ENCODE measurements at regions not wholly inside any gene's neighbourhood (a gene's known extent, or its start where the extent isn't known, plus 50 kb on each side); places are given as distances from the start of the nearest gene placed in this dataset.

- no peak for DNase-seq (ENCODE audit: low read depth)
- TF ChIP-seq, protein P1, sequence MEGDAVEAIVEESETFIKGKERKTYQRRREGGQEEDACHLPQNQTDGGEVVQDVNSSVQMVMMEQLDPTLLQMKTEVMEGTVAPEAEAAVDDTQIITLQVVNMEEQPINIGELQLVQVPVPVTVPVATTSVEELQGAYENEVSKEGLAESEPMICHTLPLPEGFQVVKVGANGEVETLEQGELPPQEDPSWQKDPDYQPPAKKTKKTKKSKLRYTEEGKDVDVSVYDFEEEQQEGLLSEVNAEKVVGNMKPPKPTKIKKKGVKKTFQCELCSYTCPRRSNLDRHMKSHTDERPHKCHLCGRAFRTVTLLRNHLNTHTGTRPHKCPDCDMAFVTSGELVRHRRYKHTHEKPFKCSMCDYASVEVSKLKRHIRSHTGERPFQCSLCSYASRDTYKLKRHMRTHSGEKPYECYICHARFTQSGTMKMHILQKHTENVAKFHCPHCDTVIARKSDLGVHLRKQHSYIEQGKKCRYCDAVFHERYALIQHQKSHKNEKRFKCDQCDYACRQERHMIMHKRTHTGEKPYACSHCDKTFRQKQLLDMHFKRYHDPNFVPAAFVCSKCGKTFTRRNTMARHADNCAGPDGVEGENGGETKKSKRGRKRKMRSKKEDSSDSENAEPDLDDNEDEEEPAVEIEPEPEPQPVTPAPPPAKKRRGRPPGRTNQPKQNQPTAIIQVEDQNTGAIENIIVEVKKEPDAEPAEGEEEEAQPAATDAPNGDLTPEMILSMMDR (conservative IDR thresholded peaks at IDR 0.05; ENCODE audit: control insufficient read depth, insufficient read depth, low read depth, low read length): no peak
- H3K4me3 ChIP-seq (ENCODE audit: control insufficient read depth, low read depth, low read length): no peak overlapping the region
Measured at GRCh38 chr5:5079876-5080275, 60.3 kb upstream of the ADAMTS16 start.

DNA sequence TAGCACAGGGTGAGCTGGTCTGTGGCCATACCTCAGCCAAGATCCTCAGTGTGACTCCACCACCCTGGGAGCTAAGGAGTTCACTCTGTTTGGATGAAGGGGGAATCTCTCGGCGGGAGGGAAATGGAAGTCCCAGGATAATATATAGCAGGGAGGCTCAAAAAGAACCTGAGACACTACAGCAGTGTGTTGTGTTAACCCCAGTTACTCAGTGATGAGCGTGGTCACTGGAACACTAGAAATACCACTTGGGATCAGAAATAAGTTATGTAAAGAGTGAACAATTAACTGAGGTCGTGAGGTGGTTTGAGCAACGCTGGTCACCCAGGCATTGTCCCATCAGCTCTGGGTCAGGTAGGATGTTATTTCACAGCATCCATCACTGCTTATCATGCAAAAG, 59.3 kb upstream of the ADAMTS16 start:
- H3K4me3 ChIP-seq (ENCODE audit: control insufficient read depth, low read depth, low read length): no peak overlapping the region
- no peak for DNase-seq (ENCODE audit: low read depth)
- TF ChIP-seq, protein P1 (conservative IDR thresholded peaks at IDR 0.05; ENCODE audit: control insufficient read depth, insufficient read depth, low read depth, low read length): no peak

DNA sequence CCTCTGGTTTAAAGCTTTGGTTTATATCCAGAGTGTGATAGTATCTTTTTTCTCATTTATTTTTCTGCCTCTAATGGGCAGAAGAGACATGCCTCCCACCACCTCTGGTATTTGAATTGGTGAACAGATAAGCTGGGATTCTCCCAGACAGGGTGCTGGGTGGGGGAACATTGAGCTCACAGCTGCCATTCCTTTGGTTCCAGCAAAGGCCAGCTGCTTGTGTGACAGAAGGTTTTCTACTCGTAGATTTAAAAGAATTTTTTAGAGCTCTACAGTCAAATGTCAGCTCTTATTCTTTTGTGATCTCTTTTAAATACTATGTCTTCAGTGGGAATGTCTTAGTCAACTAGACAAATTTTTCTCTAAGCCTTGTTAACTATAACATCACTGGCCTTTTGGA, 54.7 kb upstream of the ADAMTS16 start:
- TF ChIP-seq, protein P1 (conservative IDR thresholded peaks at IDR 0.05; ENCODE audit: control insufficient read depth, insufficient read depth, low read depth, low read length): no peak
- no peak for DNase-seq (ENCODE audit: low read depth)
- no peak overlapping the region for H3K4me3 ChIP-seq (ENCODE audit: control insufficient read depth, low read depth, low read length)

GRCh38 chr5:5089895-5090649, 50.1 kb upstream of the ADAMTS16 start:
- no peak for DNase-seq (ENCODE audit: low read depth)
- TF ChIP-seq, protein P1 (conservative IDR thresholded peaks at IDR 0.05; ENCODE audit: control insufficient read depth, insufficient read depth, low read depth, low read length): no peak
- no peak overlapping the region for H3K4me3 ChIP-seq (ENCODE audit: control insufficient read depth, low read depth, low read length)
